ENCODE measurements at regions not wholly inside any gene's neighbourhood (a gene's known extent, or its start where the extent isn't known, plus 50 kb on each side); places are given as distances from the start of the nearest gene placed in this dataset.
"Not testable (repeated sequence)": the region's sequence is repeated elsewhere in the genome, so short reads cannot be mapped to it uniquely, and the experiment has no call there.

DNA sequence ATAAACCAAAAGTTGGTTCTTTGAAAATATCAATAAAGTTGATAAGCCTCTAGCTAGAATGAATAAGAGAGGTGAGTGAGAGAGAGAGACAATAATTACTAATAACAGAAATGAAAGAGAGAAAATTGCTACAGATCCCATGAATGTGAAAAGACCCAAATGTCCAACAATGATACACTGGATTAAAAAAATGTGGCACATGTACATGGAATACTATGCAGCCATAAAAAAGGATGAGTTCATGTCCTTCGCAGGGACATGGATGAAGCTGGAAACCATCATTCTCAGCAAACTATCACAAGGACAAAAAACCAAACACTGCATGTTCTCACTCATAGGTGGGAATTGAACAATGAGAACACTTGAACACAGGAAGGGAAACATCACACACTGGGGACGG lies 75.7 kb upstream of the VSTM5 start:
- TF ChIP-seq, protein P1, sequence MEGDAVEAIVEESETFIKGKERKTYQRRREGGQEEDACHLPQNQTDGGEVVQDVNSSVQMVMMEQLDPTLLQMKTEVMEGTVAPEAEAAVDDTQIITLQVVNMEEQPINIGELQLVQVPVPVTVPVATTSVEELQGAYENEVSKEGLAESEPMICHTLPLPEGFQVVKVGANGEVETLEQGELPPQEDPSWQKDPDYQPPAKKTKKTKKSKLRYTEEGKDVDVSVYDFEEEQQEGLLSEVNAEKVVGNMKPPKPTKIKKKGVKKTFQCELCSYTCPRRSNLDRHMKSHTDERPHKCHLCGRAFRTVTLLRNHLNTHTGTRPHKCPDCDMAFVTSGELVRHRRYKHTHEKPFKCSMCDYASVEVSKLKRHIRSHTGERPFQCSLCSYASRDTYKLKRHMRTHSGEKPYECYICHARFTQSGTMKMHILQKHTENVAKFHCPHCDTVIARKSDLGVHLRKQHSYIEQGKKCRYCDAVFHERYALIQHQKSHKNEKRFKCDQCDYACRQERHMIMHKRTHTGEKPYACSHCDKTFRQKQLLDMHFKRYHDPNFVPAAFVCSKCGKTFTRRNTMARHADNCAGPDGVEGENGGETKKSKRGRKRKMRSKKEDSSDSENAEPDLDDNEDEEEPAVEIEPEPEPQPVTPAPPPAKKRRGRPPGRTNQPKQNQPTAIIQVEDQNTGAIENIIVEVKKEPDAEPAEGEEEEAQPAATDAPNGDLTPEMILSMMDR (IDR thresholded peaks at IDR 0.05): not testable (repeated sequence)
- TF ChIP-seq POLR2A, EP300, POLR2AphosphoS5 (IDR thresholded peaks at IDR 0.05): not testable (repeated sequence)
